Activated CD4-positive, alpha-beta T cell treated with anti-CD3 and anti-CD28 coated beads for 36 hours (primary cell): ENCODE measurements at regions not wholly inside any gene's neighbourhood (a gene's known extent, or its start where the extent isn't known, plus 50 kb on each side); places are given as distances from the start of the nearest gene placed in this dataset.

Experiments used
- ATAC-seq: fragments of 200-7000 bp; cut with Tn5 transposase; one replicate; pipeline ENCODE4 v1.10.0; 2021; ENCODE audit warnings: mild to moderate bottlenecking, moderate library complexity
- CTCF ChIA-PET: fragments of 350-600 bp; sonication (Branson Sonifier 250); formaldehyde crosslinking; loops from one replicate; lab custom pipeline; 2021; ENCODE audit warnings: antibody characterized with exemption; lab: Charles Lee
- POLR2A ChIA-PET: fragments of 350-600 bp; sonication (Branson Sonifier 250); formaldehyde crosslinking; loops from one replicate; lab custom pipeline; 2021; ENCODE audit warnings: antibody characterized with exemption, inconsistent platforms; lab: Charles Lee
- DNase-seq: peaks from one replicate; pipeline ENCODE4 v3.0.0-alpha.2; 2020
- H3K27ac Mint-ChIP-seq: one replicate; pipeline ENCODE4 v1.8.0; 2021; ENCODE audit warnings: mixed read lengths
- H3K27me3 Mint-ChIP-seq: one replicate; pipeline ENCODE4 v1.8.0; 2021; ENCODE audit warnings: mixed read lengths
- H3K36me3 Mint-ChIP-seq: one replicate; pipeline ENCODE4 v1.8.0; 2021; ENCODE audit warnings: low read depth, mixed read lengths
- H3K4me1 Mint-ChIP-seq: one replicate; pipeline ENCODE4 v1.8.0; 2021; ENCODE audit warnings: mixed read lengths
- H3K4me3 Mint-ChIP-seq: one replicate; pipeline ENCODE4 v1.8.0; 2021; ENCODE audit warnings: mild to moderate bottlenecking, moderate library complexity, mixed read lengths
- H3K9me3 Mint-ChIP-seq: one replicate; pipeline ENCODE4 v1.8.0; 2021; ENCODE audit warnings: low read depth, mixed read lengths
- intact Hi-C, 2 experiments: fragments of 100-400 bp; cut with DNase I in 1 of 2; cut with micrococcal nuclease in 1 of 2; formaldehyde crosslinking; loops; one replicate each; pipeline versions ENCODE4 v1.14.2 to v1.15.1; 2022 to 2024; cut with DNase I, micrococcal nuclease

DNA sequence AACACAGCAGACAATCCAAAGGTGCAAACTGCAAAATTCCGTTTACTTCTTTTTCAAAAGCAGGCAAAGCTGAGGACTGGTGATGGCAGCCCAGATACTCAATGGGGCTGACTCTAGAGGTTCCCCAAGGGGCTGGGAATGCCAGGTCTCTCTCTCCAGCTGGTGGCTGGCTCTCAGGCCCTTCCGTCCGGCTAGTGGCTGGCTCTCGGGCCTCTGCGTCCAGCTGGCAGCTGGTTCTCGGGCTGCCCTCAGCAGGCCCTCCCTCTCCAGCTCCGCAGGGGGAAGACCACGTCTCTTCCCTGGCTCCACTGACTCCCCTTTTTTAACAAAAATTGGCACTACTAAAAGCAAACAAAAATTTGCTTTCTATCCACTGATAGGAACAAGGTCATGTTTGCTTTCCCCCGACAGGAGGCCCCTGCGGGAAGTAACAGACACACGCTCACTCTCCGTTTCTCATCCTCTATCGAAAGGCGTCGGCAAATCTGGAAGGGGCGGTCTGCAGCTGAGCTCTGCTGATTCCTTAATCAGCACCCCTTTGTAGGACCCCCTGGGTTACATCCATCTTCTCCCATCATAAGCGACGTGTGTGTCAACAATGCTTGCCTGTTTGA is 381.4 kb downstream of the BRD1 start:
- ATAC-seq (no peak), DNase-seq (no peak)
- intact Hi-C loops = no loop called here
- H3K27ac Mint-ChIP-seq = no peak overlapping the region
- H3K9me3 Mint-ChIP-seq = no peaks in the 10 kb centered on the region
- ChIA-PET POLR2A (no interaction called here), CTCF (interaction anchor here (0.7 kb wide), 1 partner anchor 195 kb away, joined by 3 read pairs; no protein-coding TSS in a partner anchor)
- no peak overlapping the region for H3K4me3 Mint-ChIP-seq
- peaks cover 23% of the 10 kb centered on the region for H3K27me3 Mint-ChIP-seq
- H3K36me3 Mint-ChIP-seq = peaks cover 2% of the 10 kb centered on the region
- peaks cover 17% of the 10 kb centered on the region for H3K4me1 Mint-ChIP-seq

DNA sequence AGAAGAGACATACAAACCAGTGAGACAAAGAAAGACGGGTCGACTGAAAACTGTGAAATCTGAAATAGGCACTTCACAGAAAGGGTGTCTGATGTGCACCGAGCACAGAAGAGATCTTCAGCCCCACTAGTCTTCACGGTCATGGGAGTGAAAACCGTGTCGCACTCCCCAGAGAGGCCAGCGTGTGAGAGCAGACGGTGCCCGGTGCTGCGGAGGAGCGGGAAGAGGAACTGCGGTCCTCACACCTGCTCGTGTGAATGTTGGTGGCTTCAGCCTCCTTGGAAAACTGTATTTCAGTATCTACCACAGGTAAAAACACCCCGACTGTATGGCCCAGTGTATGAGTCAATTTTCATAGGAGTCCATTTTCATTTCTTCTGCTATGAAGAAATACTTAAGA is 382.9 kb downstream of the BRD1 start:
- CTCF ChIA-PET = interaction anchor here (0.8 kb wide), 1 partner anchor 80 kb away, joined by 3 read pairs; no protein-coding TSS in a partner anchor

DNA sequence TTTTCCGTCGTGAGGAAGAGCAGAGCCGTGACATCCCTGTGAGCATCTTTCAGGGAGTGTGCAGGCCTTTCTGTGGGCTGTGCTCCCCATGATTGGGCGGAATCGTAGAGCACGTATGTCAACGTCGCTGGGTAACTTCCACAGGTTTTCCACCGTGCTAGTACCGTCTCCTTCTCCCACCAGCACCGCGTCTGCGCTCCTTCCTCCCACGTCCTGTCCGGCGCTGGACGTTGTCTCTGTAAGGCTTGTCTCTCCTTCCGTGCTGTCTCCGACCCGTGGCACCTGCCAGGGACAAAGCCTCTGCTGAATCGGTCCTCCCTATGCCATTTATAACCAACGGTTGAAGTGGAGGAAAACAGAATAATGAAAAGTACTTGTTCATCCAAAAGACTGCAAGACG is 386.7 kb downstream of the BRD1 start:
- Mint-ChIP-seq H3K27me3 (peaks cover 2% of the 10 kb centered on the region), H3K36me3 (peaks cover 15% of the 10 kb centered on the region), H3K9me3 (peaks cover 2% of the 10 kb centered on the region), H3K4me1 (peaks cover 8% of the 10 kb centered on the region), H3K27ac (no peak overlapping the region), H3K4me3 (no peak overlapping the region)
- CTCF ChIA-PET = interaction anchor here (0.6 kb wide), 1 partner anchor 445 kb away, joined by 3 read pairs; no protein-coding TSS in a partner anchor
- ATAC-seq (no peak), DNase-seq (no peak)
- POLR2A ChIA-PET = no interaction called here
- intact Hi-C loops = no loop called here

More for the DNA sequence above, 382.9 kb downstream of the BRD1 start:
- no peak overlapping the region for H3K4me3 Mint-ChIP-seq
- intact Hi-C loops = no loop called here
- DNase-seq (no peak), ATAC-seq (no peak)
- peaks cover 14% of the 10 kb centered on the region for H3K27me3 Mint-ChIP-seq
- H3K36me3 Mint-ChIP-seq = peaks cover 12% of the 10 kb centered on the region
- H3K9me3 Mint-ChIP-seq = no peaks in the 10 kb centered on the region
- peaks cover 17% of the 10 kb centered on the region for H3K4me1 Mint-ChIP-seq
- POLR2A ChIA-PET = no interaction called here
- no peak overlapping the region for H3K27ac Mint-ChIP-seq

DNA sequence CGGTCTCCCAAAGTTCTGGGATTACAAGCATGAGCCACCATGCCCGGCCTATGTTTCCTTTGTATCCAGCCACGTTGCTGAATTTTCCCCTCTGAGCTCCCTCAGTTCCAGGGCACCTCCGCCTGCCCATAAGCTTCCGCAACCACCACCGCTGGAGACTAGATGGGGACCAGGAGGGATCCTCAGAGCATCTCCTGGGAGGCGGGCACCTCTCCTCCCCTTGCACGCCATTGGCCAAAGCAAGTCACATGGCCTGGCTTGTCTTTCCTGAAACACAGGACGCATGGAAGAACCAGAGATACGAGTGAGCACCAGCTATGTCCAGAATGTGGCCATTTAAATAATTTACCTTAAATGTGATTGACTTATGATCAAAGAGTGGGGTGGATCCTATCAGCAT is 388.3 kb downstream of the BRD1 start:
- no peaks in the 10 kb centered on the region for H3K4me1 Mint-ChIP-seq
- DNase-seq (no peak), ATAC-seq (no peak)
- H3K27me3 Mint-ChIP-seq = no peaks in the 10 kb centered on the region
- ChIA-PET POLR2A (no interaction called here), CTCF (interaction anchor here (1.2 kb wide), 1 partner anchor 41 kb away, joined by 3 read pairs; no protein-coding TSS in a partner anchor)
- intact Hi-C loops = no loop called here
- H3K36me3 Mint-ChIP-seq = peaks cover 23% of the 10 kb centered on the region
- H3K9me3 Mint-ChIP-seq = peaks cover 5% of the 10 kb centered on the region
- no peak overlapping the region for H3K4me3 Mint-ChIP-seq
- H3K27ac Mint-ChIP-seq = no peak overlapping the region

DNA sequence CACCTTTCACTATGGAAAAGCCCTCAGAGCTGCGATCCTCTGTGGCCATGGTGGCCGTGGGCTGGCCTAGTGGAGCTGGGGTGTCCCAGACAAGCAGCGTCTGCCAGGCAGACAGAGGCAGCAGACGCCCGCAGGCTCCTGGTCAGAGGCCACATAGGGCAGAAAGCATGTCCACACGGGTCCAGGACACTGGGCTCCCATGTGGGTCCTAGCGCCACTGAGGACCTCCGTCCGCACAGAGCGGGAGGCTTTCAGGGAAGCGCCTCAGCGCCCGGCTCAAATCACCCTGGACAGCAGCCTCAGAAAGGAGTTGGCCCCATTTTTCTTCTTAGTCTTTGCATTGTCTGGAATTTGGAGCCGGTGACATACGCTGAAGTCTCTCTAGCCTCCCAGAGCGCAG is 389.7 kb downstream of the BRD1 start:
- CTCF ChIA-PET = no interaction called here

DNA sequence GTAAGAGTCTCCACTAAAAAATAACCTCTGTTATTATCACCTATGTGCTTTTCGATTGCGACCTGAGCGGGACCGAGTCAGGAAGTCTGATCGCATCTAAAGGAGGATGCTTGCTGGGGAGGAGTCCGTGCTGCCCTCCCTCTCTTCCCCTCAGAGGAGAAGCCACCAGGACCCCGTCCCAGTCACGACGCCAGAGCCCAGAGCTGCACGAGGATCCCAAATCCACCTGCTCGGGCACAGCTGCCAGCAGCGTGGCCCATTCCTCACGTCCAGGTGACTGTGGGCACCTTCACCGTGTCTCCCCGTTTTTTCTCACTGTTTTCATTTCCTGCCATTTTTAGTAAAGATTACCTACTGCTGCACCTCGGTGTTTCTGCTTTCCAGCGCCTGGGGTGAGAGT is 390.3 kb downstream of the BRD1 start:
- H3K4me1 Mint-ChIP-seq = no peaks in the 10 kb centered on the region
- H3K27me3 Mint-ChIP-seq = no peaks in the 10 kb centered on the region
- H3K4me3 Mint-ChIP-seq = no peak overlapping the region
- intact Hi-C loops = no loop called here
- no peak for ATAC-seq
- CTCF ChIA-PET = no interaction called here
- POLR2A ChIA-PET = no interaction called here
- DNase-seq = no peak
- H3K36me3 Mint-ChIP-seq = peaks cover 24% of the 10 kb centered on the region
- no peak overlapping the region for H3K27ac Mint-ChIP-seq
- peaks cover 5% of the 10 kb centered on the region for H3K9me3 Mint-ChIP-seq

More for the DNA sequence above, 389.7 kb downstream of the BRD1 start:
- DNase-seq (no peak), ATAC-seq (no peak)
- Mint-ChIP-seq H3K36me3 (peaks cover 24% of the 10 kb centered on the region), H3K9me3 (peaks cover 5% of the 10 kb centered on the region), H3K27ac (no peak overlapping the region), H3K27me3 (no peaks in the 10 kb centered on the region), H3K4me3 (no peak overlapping the region), H3K4me1 (no peaks in the 10 kb centered on the region)
- POLR2A ChIA-PET = no interaction called here
- intact Hi-C loops = no loop called here

DNA sequence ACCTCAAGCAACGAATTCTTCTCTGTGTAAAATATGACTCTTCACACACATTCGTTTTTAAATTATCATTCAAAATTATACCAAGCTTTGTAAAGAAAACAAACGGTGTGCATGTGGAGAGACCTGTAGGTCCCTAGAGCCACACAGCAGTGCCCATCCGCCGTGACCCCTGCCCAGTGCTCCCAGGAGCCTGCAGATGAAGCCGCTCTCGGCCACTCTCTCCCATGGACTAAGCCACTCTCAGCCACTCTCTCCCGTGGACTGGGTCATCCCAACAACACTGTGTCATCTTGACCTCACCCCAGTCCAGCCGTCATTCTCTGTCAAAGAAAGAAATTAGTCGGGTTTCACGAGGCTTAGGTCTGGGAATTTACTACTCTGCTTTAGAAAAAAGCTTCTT is 391.6 kb downstream of the BRD1 start:
- Mint-ChIP-seq H3K27ac (no peak overlapping the region), H3K9me3 (peaks cover 5% of the 10 kb centered on the region), H3K4me1 (no peaks in the 10 kb centered on the region), H3K27me3 (no peaks in the 10 kb centered on the region), H3K36me3 (peaks cover 23% of the 10 kb centered on the region), H3K4me3 (no peak overlapping the region)
- ChIA-PET POLR2A (no interaction called here), CTCF (no interaction called here)
- DNase-seq (no peak), ATAC-seq (no peak)
- intact Hi-C loops = no loop called here

DNA sequence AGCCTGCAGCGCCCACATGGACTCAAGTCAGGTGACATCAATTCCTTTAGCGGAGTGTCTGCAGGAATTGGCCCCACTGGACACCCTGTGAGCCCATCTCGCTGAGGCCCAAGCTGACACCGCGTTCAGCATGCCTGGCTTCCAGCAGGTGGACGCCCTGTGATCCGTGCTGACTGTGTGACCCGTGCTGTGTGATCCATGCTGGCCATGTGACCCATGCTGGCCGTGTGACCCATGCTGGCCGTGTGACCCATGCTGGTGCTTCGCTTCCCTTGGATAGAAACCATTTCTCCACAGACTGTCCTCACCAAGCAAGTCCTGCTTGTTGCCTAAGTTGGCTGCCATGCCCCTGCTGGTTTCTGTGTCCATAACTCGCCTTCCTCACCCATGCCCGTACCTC is 392.1 kb downstream of the BRD1 start:
- H3K4me1 Mint-ChIP-seq = no peaks in the 10 kb centered on the region
- no peak overlapping the region for H3K27ac Mint-ChIP-seq
- H3K36me3 Mint-ChIP-seq = peaks cover 19% of the 10 kb centered on the region

DNA sequence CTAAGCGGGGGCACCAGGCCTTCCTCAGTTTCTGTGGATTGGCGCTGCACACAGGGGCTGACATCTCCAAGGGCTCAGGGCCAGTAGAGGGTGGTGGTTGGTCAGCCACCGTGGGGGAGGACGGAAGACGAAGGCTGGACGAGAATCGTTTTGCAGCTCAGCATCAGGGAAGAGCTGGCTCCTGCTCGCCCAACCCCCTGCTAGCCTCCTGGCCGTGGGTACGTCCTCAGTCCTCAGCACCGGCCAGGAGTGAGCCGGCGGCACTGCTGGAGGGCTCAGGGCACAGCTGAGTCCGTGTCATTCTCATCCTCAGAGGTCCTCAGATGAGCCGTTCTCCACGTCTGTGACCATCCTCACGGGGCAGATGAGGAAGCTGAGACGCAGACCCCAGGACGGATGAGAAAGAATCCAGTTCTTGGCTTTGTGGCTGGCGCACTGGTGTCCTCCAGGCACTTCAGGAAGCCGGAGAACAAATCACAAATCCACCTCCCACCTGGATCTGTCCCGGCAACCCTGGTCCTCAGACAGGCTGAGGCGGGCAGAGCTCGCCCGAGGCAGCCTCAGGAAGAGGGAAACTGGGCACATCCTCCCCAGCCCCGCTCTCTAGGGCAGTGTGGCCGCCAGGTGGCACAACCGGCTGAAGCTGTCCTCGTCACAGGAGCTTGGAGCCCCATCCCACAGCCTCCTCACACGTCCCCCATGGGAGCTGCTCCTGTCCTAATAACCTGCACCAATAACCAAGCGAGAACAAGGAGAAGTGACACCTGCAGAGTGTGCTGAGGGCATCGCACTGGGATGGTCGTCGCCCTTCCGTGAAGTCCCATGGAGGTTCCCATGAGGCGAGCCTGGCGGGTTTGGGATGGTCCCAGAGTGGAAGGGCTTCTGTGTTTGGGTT is 393.7 kb downstream of the BRD1 start:
- no peak overlapping the region for H3K4me3 Mint-ChIP-seq
- no peaks in the 10 kb centered on the region for H3K4me1 Mint-ChIP-seq
- peaks cover 5% of the 10 kb centered on the region for H3K9me3 Mint-ChIP-seq
- no peak overlapping the region for H3K27ac Mint-ChIP-seq
- ATAC-seq (no peak), DNase-seq (no peak)
- H3K27me3 Mint-ChIP-seq = no peaks in the 10 kb centered on the region
- intact Hi-C loops = no loop called here
- ChIA-PET POLR2A (no interaction called here), CTCF (no interaction called here)
- peaks cover 12% of the 10 kb centered on the region for H3K36me3 Mint-ChIP-seq

More for the DNA sequence above, 392.1 kb downstream of the BRD1 start:
- DNase-seq (no peak), ATAC-seq (no peak)
- POLR2A ChIA-PET = no interaction called here
- peaks cover 5% of the 10 kb centered on the region for H3K9me3 Mint-ChIP-seq
- CTCF ChIA-PET = no interaction called here
- intact Hi-C loops = no loop called here
- no peak overlapping the region for H3K4me3 Mint-ChIP-seq
- no peaks in the 10 kb centered on the region for H3K27me3 Mint-ChIP-seq

DNA sequence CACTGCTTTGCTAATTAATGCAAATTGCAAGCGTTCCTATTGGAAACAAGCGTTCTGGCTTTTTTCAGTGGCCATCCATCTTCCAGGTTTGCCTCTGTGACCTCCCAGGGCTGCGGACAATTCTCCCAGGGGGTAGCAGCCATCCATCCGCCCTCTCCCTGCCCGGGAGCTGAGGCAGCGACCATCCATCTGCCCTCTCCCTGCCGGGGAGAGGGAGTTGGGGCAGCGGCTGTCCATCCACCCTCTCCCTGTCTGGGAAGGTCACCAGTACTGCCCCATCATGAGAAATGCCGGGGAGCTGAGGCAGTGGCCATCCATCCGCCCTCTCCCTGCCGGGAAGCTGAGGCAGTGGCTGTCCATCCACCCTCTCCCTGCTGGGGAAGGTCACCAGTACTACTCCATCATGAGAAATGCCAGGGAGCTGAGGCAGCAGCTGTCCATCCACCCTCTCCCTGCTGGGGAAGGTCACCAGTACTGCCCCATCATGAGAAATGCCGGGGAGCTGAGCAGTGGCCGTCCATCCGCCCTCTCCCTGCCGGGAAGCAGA is 394.7 kb downstream of the BRD1 start:
- intact Hi-C loops = no loop called here
- peaks cover 12% of the 10 kb centered on the region for H3K36me3 Mint-ChIP-seq
- no peak overlapping the region for H3K4me3 Mint-ChIP-seq
- DNase-seq (no peak), ATAC-seq (no peak)
- H3K9me3 Mint-ChIP-seq = peaks cover 5% of the 10 kb centered on the region
- H3K4me1 Mint-ChIP-seq = no peaks in the 10 kb centered on the region
- no peak overlapping the region for H3K27ac Mint-ChIP-seq
- H3K27me3 Mint-ChIP-seq = no peaks in the 10 kb centered on the region
- ChIA-PET CTCF (no interaction called here), POLR2A (no interaction called here)

DNA sequence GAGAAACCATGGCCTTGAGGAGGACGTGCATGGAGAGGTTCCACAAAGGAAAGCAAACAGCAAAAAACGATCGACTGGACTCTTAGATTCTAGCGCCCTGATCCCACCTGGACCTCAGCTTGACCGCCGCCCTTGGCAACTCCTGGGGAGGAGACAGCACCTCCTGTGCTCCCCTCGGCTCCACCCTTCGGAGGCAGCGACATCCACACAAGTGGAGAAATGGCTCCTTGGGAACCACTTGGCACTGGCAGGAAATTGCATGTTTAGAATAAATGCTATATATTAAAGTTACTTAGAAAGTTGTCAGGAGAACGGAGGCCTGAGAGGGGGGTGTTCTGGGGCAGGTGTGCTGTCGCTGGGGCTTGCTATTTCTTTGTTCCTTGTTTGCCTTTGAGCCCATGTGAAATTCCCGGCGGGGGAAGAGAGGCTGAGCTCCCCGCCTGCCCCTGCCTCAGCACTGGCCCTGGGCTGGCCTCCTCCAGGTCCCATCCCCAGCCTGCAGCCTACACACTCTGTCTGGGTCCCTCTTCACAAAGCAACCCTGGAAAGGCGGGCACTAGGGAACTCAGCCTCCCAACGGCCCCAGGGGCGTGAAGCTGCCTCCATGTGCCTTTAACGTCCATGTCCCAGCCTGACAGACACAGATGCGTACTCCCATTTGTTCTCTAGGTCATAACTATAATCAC is 395.3 kb downstream of the BRD1 start:
- intact Hi-C loops = no loop called here
- no peak for ATAC-seq
- H3K4me3 Mint-ChIP-seq = no peak overlapping the region
- H3K27ac Mint-ChIP-seq = no peak overlapping the region
- peaks cover 12% of the 10 kb centered on the region for H3K36me3 Mint-ChIP-seq
- ChIA-PET CTCF (no interaction called here), POLR2A (no interaction called here)
- no peaks in the 10 kb centered on the region for H3K27me3 Mint-ChIP-seq
- no peak for DNase-seq
- no peaks in the 10 kb centered on the region for H3K4me1 Mint-ChIP-seq
- H3K9me3 Mint-ChIP-seq = peaks cover 5% of the 10 kb centered on the region
